ENCODE measurements at regions not wholly inside any gene's neighbourhood (a gene's known extent, or its start where the extent isn't known, plus 50 kb on each side); places are given as distances from the start of the nearest gene placed in this dataset.

- CTCF ChIA-PET, result no interaction called here
- peaks cover 54% of the 10 kb centered on the region for H3K27me3 ChIP-seq (ENCODE audit: insufficient read depth, low read depth)
- no TSS peak for BruUV-seq (replicated peaks)
Observed at GRCh38 chr5:155097995-155098394, 84.4 kb downstream of the KIF4B start.

GRCh38 chr5:155098433-155098832 lies 84.9 kb downstream of the KIF4B start:
- Histone ChIP-seq H3F3A (ENCODE audit: insufficient read depth, low read depth) (no peaks in the 10 kb centered on the region), H3K9me2 (ENCODE audit: insufficient read depth) (no peaks in the 10 kb centered on the region), H3K4me1 (replicated peaks; ENCODE audit: insufficient read depth) (no peaks in the 10 kb centered on the region), H3K27ac (no peak overlapping the region), H3K36me3 (ENCODE audit: low read depth) (no peaks in the 10 kb centered on the region), H3K79me2 (ENCODE audit: low read depth) (no peaks in the 10 kb centered on the region), H2AFZ (no peak overlapping the region), H3K4me2 (no peak overlapping the region), H3K4me3 (no peak overlapping the region), H3K9me3 (ENCODE audit: insufficient read depth, low read depth) (no peaks in the 10 kb centered on the region), H3K27me3 (ENCODE audit: insufficient read depth, low read depth) (peaks cover 59% of the 10 kb centered on the region), H4K20me1 (ENCODE audit: insufficient read depth) (no peaks in the 10 kb centered on the region)
- CTCF ChIA-PET, result no interaction called here
- no peak for TF ChIP-seq EZH2 (IDR thresholded peaks at IDR 0.05; ENCODE audit: low read depth)
- TF ChIP-seq CTCF (conservative IDR thresholded peaks at IDR 0.05), result no peak
- no TSS peak for BruUV-seq (replicated peaks)
- intact Hi-C loops (cut with micrococcal nuclease; ENCODE audit: unreplicated experiment), result no loop called here
- no peak for DNase-seq
- POLR2A ChIA-PET (ENCODE audit: unreplicated experiment), result no interaction called here

More at GRCh38 chr5:155097995-155098394, 84.4 kb downstream of the KIF4B start:
- no peaks in the 10 kb centered on the region for H3K79me2 ChIP-seq (ENCODE audit: low read depth)
- no peak for DNase-seq
- no peak overlapping the region for H2AFZ ChIP-seq
- H3K4me1 ChIP-seq (replicated peaks; ENCODE audit: insufficient read depth), result no peaks in the 10 kb centered on the region
- H4K20me1 ChIP-seq (ENCODE audit: insufficient read depth), result no peaks in the 10 kb centered on the region
- POLR2A ChIA-PET (ENCODE audit: unreplicated experiment), result no interaction called here
- TF ChIP-seq CTCF (conservative IDR thresholded peaks at IDR 0.05) (no peak), EZH2 (IDR thresholded peaks at IDR 0.05; ENCODE audit: low read depth) (no peak)
- H3F3A ChIP-seq (ENCODE audit: insufficient read depth, low read depth), result no peaks in the 10 kb centered on the region
- H3K27ac ChIP-seq, result no peak overlapping the region
- intact Hi-C loops (cut with micrococcal nuclease; ENCODE audit: unreplicated experiment), result no loop called here
- H3K9me2 ChIP-seq (ENCODE audit: insufficient read depth), result no peaks in the 10 kb centered on the region
- H3K4me3 ChIP-seq, result no peak overlapping the region
- no peaks in the 10 kb centered on the region for H3K36me3 ChIP-seq (ENCODE audit: low read depth)
- H3K9me3 ChIP-seq (ENCODE audit: insufficient read depth, low read depth), result no peaks in the 10 kb centered on the region
- H3K4me2 ChIP-seq, result no peak overlapping the region

GRCh38 chr5:155101697-155102096 lies 88.1 kb downstream of the KIF4B start:
- no TSS peak for BruUV-seq (replicated peaks)
- no peak overlapping the region for H2AFZ ChIP-seq
- no peak overlapping the region for H3K4me2 ChIP-seq
- CTCF ChIA-PET, result no interaction called here
- H3K27me3 ChIP-seq (ENCODE audit: insufficient read depth, low read depth), result peaks cover 82% of the 10 kb centered on the region
- H3F3A ChIP-seq (ENCODE audit: insufficient read depth, low read depth), result no peaks in the 10 kb centered on the region
- no peak overlapping the region for H3K27ac ChIP-seq
- no peaks in the 10 kb centered on the region for H3K9me2 ChIP-seq (ENCODE audit: insufficient read depth)
- H3K4me1 ChIP-seq (replicated peaks; ENCODE audit: insufficient read depth), result no peaks in the 10 kb centered on the region
- POLR2A ChIA-PET (ENCODE audit: unreplicated experiment), result no interaction called here
- intact Hi-C loops (cut with micrococcal nuclease; ENCODE audit: unreplicated experiment), result no loop called here
- DNase-seq, result no peak
- H3K36me3 ChIP-seq (ENCODE audit: low read depth), result no peaks in the 10 kb centered on the region
- no peaks in the 10 kb centered on the region for H3K9me3 ChIP-seq (ENCODE audit: insufficient read depth, low read depth)
- no peak overlapping the region for H3K4me3 ChIP-seq
- H3K79me2 ChIP-seq (ENCODE audit: low read depth), result no peaks in the 10 kb centered on the region
- TF ChIP-seq CTCF (conservative IDR thresholded peaks at IDR 0.05), result no peak
- no peak for TF ChIP-seq EZH2 (IDR thresholded peaks at IDR 0.05; ENCODE audit: low read depth)
- no peaks in the 10 kb centered on the region for H4K20me1 ChIP-seq (ENCODE audit: insufficient read depth)

Measured in PC-9 (cell line).